ENCODE measurements at regions not wholly inside any gene's neighbourhood (a gene's known extent, or its start where the extent isn't known, plus 50 kb on each side); places are given as distances from the start of the nearest gene placed in this dataset.

DNA sequence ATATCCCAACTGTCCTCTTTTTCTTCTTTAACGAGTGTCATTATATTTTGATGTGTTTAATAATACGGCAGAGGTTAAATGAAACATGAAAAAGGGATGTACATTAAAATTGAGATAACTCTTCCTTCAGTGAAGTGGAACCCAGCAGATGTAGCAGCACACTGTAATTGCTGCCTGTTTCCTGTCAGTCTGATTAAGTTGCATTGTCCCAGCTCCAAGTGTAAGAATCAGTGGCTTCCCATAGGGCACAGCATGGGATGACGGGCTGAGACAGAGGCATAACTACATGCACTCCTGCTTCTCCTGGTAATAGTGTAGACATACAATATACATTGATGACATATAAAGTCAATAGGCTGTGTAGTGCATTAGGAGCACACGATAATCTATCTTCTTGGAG is 175.8 kb upstream of the TCF4 start:
- TF ChIP-seq, protein P1, sequence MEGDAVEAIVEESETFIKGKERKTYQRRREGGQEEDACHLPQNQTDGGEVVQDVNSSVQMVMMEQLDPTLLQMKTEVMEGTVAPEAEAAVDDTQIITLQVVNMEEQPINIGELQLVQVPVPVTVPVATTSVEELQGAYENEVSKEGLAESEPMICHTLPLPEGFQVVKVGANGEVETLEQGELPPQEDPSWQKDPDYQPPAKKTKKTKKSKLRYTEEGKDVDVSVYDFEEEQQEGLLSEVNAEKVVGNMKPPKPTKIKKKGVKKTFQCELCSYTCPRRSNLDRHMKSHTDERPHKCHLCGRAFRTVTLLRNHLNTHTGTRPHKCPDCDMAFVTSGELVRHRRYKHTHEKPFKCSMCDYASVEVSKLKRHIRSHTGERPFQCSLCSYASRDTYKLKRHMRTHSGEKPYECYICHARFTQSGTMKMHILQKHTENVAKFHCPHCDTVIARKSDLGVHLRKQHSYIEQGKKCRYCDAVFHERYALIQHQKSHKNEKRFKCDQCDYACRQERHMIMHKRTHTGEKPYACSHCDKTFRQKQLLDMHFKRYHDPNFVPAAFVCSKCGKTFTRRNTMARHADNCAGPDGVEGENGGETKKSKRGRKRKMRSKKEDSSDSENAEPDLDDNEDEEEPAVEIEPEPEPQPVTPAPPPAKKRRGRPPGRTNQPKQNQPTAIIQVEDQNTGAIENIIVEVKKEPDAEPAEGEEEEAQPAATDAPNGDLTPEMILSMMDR (IDR thresholded peaks at IDR 0.05), result no peak
- no peak for TF ChIP-seq POLR2AphosphoS5 (IDR thresholded peaks at IDR 0.05)
- TF ChIP-seq POLR2A (IDR thresholded peaks at IDR 0.05; ENCODE audit: low read depth), result no peak
